OCI-LY1 (cell line): ENCODE measurements at regions not wholly inside any gene's neighbourhood (a gene's known extent, or its start where the extent isn't known, plus 50 kb on each side); places are given as distances from the start of the nearest gene placed in this dataset.

Experiments
- H2AFZ ChIP-seq: fragments of 200-600 bp; sonication (generic), shearing (Covaris generic); 2 replicates; pipeline ENCODE4 v1.6.0; 2014; ENCODE audit warnings: antibody characterized with exemption, mild to moderate bottlenecking, low read length
- H3F3A ChIP-seq: fragments of 200-600 bp; sonication (generic), shearing (Covaris generic); 2 replicates; pipeline ENCODE4 v1.6.0; 2014; ENCODE audit warnings: mild to moderate bottlenecking, antibody characterized with exemption, low read length, moderate library complexity; ENCODE audit not compliant: insufficient read depth
- H3K27ac ChIP-seq: fragments of 200-600 bp; sonication (generic); 2 replicates; pipeline ENCODE4 v1.5.1; 2014; ENCODE audit warnings: low read length, mixed run types, mild to moderate bottlenecking, low read depth; ENCODE audit not compliant: poor library complexity, severe bottlenecking
- H3K27me3 ChIP-seq: fragments of 200-600 bp; sonication (generic); 2 replicates; pipeline ENCODE4 v1.6.0; 2014; ENCODE audit warnings: antibody characterized with exemption, mild to moderate bottlenecking, low read length, moderate library complexity; ENCODE audit not compliant: insufficient read depth
- H3K36me3 ChIP-seq: fragments of 200-600 bp; sonication (generic); 2 replicates; pipeline ENCODE4 v1.6.1; 2014; ENCODE audit warnings: mild to moderate bottlenecking, antibody characterized with exemption, low read length, moderate library complexity, mixed read lengths; ENCODE audit not compliant: insufficient read depth
- H3K4me1 ChIP-seq: fragments of 200-600 bp; sonication (generic); 2 replicates; pipeline ENCODE4 v1.5.1; 2014; ENCODE audit warnings: mild to moderate bottlenecking, low read length, moderate library complexity; ENCODE audit not compliant: insufficient read depth, severe bottlenecking
- H3K4me2 ChIP-seq: fragments of 200-600 bp; sonication (generic), shearing (Covaris generic); 2 replicates; pipeline ENCODE4 v1.6.1; 2014; ENCODE audit warnings: low read length
- H3K4me3 ChIP-seq: fragments of 200-600 bp; sonication (generic); 2 replicates; pipeline ENCODE4 v1.5.1; 2014; ENCODE audit warnings: low read length, low read depth, mild to moderate bottlenecking, mixed read lengths; ENCODE audit not compliant: poor library complexity, severe bottlenecking
- H3K79me2 ChIP-seq: fragments of 200-600 bp; shearing (Covaris generic); 2 replicates; pipeline ENCODE4 v1.6.1; 2016; ENCODE audit warnings: mixed run types, low read length, mixed read lengths; ENCODE audit not compliant: insufficient read depth
- H3K9ac ChIP-seq: fragments of 200-600 bp; sonication (generic), shearing (Covaris generic); 2 replicates; pipeline ENCODE4 v1.6.1; 2014; ENCODE audit warnings: mild to moderate bottlenecking, low read length, mixed read lengths
- H3K9me2 ChIP-seq: fragments of 200-600 bp; sonication (generic), shearing (Covaris generic); 2 replicates; pipeline ENCODE4 v1.6.1; 2014; ENCODE audit warnings: low read depth, mild to moderate bottlenecking, low read length, mixed read lengths
- H3K9me3 ChIP-seq: fragments of 200-600 bp; shearing (Covaris generic); 2 replicates; pipeline ENCODE4 v1.6.1; 2014; ENCODE audit warnings: low read length, mixed read lengths
- H4K20me1 ChIP-seq: fragments of 200-600 bp; sonication (generic), shearing (Covaris generic); 2 replicates; pipeline ENCODE4 v1.6.0; 2016; ENCODE audit warnings: mild to moderate bottlenecking, low read length; ENCODE audit not compliant: insufficient read depth
- CTCF ChIP-seq: fragments of 200-600 bp; sonication (generic), shearing (Covaris generic); IDR thresholded peaks from 2 replicates; pipeline ENCODE4 v1.5.1; 2017; ENCODE audit warnings: mild to moderate bottlenecking, antibody characterized with exemption, low read length, moderate library complexity, mixed read lengths
- EZH2 ChIP-seq: fragments of 200-600 bp; sonication (generic), shearing (Covaris generic); IDR thresholded peaks from 2 replicates; pipeline ENCODE4 v1.8.0; 2017; ENCODE audit warnings: borderline replicate concordance, mixed run types, mild to moderate bottlenecking, antibody characterized with exemption, low read length, moderate library complexity, mixed read lengths

GRCh38 chr4:129908117-129908516 is 812.2 kb downstream of the C4orf33 start:
- Histone ChIP-seq H3F3A (no peaks in the 10 kb centered on the region), H3K4me3 (no peak overlapping the region), H3K9me2 (no peaks in the 10 kb centered on the region), H3K79me2 (no peaks in the 10 kb centered on the region), H2AFZ (no peak overlapping the region), H3K9me3 (no peaks in the 10 kb centered on the region), H3K4me1 (no peaks in the 10 kb centered on the region), H3K36me3 (no peaks in the 10 kb centered on the region), H4K20me1 (no peaks in the 10 kb centered on the region), H3K27me3 (no peaks in the 10 kb centered on the region), H3K9ac (no peak overlapping the region), H3K27ac (no peak overlapping the region), H3K4me2 (no peak overlapping the region)
- TF ChIP-seq EZH2 = no peak
- TF ChIP-seq CTCF = no peak

GRCh38 chr4:129916991-129917390 is 821.0 kb downstream of the C4orf33 start:
- H3K4me1 ChIP-seq = no peaks in the 10 kb centered on the region
- H3K4me3 ChIP-seq = no peak overlapping the region
- H3K27me3 ChIP-seq = no peaks in the 10 kb centered on the region
- no peak for TF ChIP-seq EZH2
- TF ChIP-seq CTCF = no peak
- H3K4me2 ChIP-seq = no peak overlapping the region
- H3F3A ChIP-seq = no peaks in the 10 kb centered on the region
- no peak overlapping the region for H3K9ac ChIP-seq
- H3K36me3 ChIP-seq = no peaks in the 10 kb centered on the region
- H3K79me2 ChIP-seq = no peaks in the 10 kb centered on the region
- H3K9me2 ChIP-seq = no peaks in the 10 kb centered on the region; the same call in 1 of the 2 replicates
- no peak overlapping the region for H3K27ac ChIP-seq
- no peaks in the 10 kb centered on the region for H3K9me3 ChIP-seq
- H4K20me1 ChIP-seq = no peaks in the 10 kb centered on the region
- no peak overlapping the region for H2AFZ ChIP-seq

- Histone ChIP-seq H4K20me1 (no peaks in the 10 kb centered on the region), H3K4me1 (no peaks in the 10 kb centered on the region), H3K27me3 (no peaks in the 10 kb centered on the region), H3K27ac (no peak overlapping the region), H3K4me3 (no peak overlapping the region), H3K9me2 (no peaks in the 10 kb centered on the region; the same call in 1 of the 2 replicates), H3K9me3 (no peaks in the 10 kb centered on the region), H2AFZ (no peak overlapping the region), H3K4me2 (no peak overlapping the region), H3F3A (no peaks in the 10 kb centered on the region), H3K79me2 (no peaks in the 10 kb centered on the region), H3K36me3 (no peaks in the 10 kb centered on the region), H3K9ac (no peak overlapping the region)
- TF ChIP-seq EZH2 = no peak
- no peak for TF ChIP-seq CTCF
Observed at GRCh38 chr4:129917651-129918050, 821.7 kb downstream of the C4orf33 start.
